NAMALWA (cell line): ENCODE measurements at regions not wholly inside any gene's neighbourhood (a gene's known extent, or its start where the extent isn't known, plus 50 kb on each side); places are given as distances from the start of the nearest gene placed in this dataset.

ENCODE experiments used
- DNase-seq: peaks from one replicate; pipeline ENCODE4 v3.0.0-alpha.2; 2015; ENCODE audit warnings: low spot score

GRCh38 chr2:60158262-60158661, 395.2 kb downstream of the BCL11A start:
- DNase-seq, result no peak

- DNase-seq, result no peak
Observed at GRCh38 chr2:60157283-60157682, 396.2 kb downstream of the BCL11A start.

GRCh38 chr2:60154142-60154541, 399.3 kb downstream of the BCL11A start:
- no peak for DNase-seq

- peak; percentile 67 for DNase-seq
Observed at GRCh38 chr2:60152226-60152833, 401.1 kb downstream of the BCL11A start.

GRCh38 chr2:60149176-60149575, 404.3 kb downstream of the BCL11A start:
- no peak for DNase-seq

GRCh38 chr2:60148716-60149115, 404.7 kb downstream of the BCL11A start:
- DNase-seq, result no peak

- DNase-seq, result no peak
Observed at GRCh38 chr2:60140185-60140584, 413.3 kb downstream of the BCL11A start.

GRCh38 chr2:60136913-60137312, 416.5 kb downstream of the BCL11A start:
- DNase-seq, result no peak

- no peak for DNase-seq
Observed at GRCh38 chr2:60127191-60127590, 426.3 kb downstream of the BCL11A start.

- no peak for DNase-seq
Observed at GRCh38 chr2:60125611-60126426, 427.6 kb downstream of the BCL11A start.

- peak; percentile 8 for DNase-seq
Observed at GRCh38 chr2:60119778-60120177, 433.7 kb downstream of the BCL11A start.

GRCh38 chr2:60118917-60119316, 434.5 kb downstream of the BCL11A start:
- DNase-seq, result no peak

GRCh38 chr2:60118061-60118460, 435.4 kb downstream of the BCL11A start:
- DNase-seq, result no peak

- no peak for DNase-seq
Observed at GRCh38 chr2:60116161-60116875, 437.1 kb downstream of the BCL11A start.

GRCh38 chr2:60109744-60110143, 443.7 kb downstream of the BCL11A start:
- DNase-seq, result no peak

GRCh38 chr2:60106836-60107529, 446.5 kb downstream of the BCL11A start:
- DNase-seq, result no peak

- DNase-seq, result no peak
Observed at GRCh38 chr2:60105906-60106305, 447.5 kb downstream of the BCL11A start.

- DNase-seq, result no peak
Observed at GRCh38 chr2:60104514-60105505, 448.6 kb downstream of the BCL11A start.

- no peak for DNase-seq
Observed at GRCh38 chr2:60100034-60100433, 453.4 kb downstream of the BCL11A start.

- no peak for DNase-seq
Observed at GRCh38 chr2:60098996-60099395, 454.5 kb downstream of the BCL11A start.

GRCh38 chr2:60097298-60097697, 456.2 kb downstream of the BCL11A start:
- no peak for DNase-seq
